NCI-H187 treated with DMSO at 0.1 percent for 48 hours (cell line): ENCODE measurements at regions not wholly inside any gene's neighbourhood (a gene's known extent, or its start where the extent isn't known, plus 50 kb on each side); places are given as distances from the start of the nearest gene placed in this dataset.

Source experiments
- DNase-seq: peaks from one replicate; lab custom pipeline; 2025; lab: John Stamatoyannopoulos, UW

DNA sequence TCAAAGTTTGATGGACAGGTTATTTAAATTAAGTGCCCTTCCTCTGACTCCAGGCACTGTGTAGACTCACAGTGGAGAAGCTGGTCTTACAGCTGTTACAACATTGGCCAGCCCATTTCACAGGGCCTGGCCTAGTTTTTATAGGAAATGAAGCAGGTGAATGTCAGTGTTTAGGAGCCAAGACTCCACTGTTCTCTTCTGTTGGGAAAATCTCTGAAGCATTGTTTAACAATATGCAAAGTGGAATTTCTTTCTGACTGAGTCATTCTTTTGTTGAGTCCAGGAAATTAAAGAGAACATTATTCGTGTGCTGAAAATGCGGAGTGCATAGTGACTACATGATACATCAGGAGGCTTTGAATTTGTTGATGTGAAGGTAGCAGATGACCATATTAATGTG lies 64.7 kb downstream of the ARRDC4 start:
- no peak for DNase-seq

DNA sequence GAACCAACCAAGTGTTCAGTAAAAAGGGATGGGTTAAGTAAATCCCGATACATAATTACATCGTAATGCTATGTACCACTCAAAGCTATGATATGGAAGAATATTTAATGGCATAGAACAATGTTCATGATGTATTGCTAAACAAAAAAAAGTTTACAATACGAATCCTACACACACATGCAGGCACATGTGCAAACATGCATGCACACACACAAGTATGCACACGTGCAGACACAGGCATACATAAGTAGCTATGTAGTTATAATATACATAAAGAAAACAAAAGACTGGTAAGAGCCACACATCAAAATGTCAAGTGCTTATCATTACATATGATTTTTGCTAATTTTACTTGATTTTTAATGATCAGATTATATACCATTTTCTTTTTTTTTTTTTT lies 74.2 kb downstream of the ARRDC4 start:
- no peak for DNase-seq

DNA sequence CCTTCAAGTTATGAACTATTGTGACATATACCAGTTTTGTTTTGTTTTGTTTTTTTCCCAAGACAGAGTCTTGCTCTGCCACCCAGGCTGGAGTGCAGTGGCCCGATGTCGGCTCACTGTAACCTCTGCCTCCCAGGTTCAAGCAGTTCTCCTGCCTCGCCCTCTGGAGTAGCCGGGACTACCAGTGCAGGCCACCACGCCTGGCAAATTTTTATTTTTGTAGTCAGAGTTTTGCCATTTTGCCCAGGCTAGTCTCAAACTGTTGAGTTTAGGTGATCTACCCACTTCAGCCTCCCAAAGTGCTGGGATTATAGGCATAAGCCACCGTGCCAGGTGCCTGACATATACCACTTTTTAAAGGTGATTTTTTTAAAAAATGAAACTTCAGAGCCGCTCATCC lies 74.6 kb downstream of the ARRDC4 start:
- DNase-seq: no peak

DNA sequence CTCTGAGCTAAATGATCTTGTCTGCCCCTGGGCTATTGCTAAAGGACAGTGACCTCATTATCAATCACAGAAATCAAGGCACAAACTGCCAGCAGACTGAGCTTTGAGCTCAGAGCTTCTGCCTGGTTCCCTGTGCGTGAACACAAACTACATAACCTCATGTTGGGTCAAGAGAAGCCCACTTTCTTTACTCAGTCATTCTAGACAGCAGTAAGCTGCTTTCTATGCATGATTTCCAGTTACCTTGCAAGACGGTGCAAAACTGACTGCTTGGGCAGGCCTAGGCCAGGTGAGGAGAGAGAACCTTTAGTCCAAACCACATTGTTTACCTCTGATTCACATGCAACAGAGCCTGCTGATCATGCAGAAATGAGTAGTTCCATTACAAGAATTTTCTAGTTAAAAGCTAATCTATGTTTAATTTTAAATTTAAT lies 75.1 kb downstream of the ARRDC4 start:
- no peak for DNase-seq

DNA sequence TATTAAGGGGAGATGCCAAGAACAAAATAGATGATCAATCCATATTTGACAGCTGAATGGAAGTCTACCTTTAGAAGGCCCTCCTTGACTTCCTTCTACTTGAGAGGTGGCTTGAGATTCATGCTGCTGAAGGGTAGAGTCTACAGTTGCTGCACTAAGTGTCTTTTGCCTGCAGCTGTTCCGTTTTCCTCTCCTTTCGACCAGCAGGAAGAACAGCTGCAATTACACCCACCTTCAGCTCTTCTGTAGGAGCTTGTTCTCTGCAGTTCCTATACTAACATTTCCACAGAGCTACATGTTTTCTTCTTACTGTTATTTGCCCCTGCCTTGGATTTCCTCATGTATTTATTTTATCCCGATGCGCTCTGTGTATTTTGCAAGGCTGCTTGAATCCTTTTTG lies 79.1 kb downstream of the ARRDC4 start:
- DNase-seq: no peak

DNA sequence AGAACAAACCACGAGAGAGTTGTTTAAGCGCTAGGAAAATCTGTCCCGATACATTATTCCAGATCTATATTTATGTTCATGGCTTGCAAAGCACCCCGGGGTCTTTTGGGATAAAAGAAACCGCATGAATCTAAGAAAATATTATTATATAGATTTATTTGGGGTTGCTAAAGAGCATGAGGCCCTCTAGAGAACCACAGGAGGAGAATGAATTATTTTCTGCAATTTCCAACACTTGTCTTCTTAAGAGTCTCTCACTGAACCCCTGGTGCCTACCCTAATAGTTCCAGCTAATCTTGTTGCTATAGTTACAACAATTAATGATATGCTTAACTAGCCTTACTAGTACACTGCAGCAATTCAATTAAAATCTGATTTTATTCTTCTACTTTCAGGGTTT lies 79.6 kb downstream of the ARRDC4 start:
- DNase-seq: no peak

DNA sequence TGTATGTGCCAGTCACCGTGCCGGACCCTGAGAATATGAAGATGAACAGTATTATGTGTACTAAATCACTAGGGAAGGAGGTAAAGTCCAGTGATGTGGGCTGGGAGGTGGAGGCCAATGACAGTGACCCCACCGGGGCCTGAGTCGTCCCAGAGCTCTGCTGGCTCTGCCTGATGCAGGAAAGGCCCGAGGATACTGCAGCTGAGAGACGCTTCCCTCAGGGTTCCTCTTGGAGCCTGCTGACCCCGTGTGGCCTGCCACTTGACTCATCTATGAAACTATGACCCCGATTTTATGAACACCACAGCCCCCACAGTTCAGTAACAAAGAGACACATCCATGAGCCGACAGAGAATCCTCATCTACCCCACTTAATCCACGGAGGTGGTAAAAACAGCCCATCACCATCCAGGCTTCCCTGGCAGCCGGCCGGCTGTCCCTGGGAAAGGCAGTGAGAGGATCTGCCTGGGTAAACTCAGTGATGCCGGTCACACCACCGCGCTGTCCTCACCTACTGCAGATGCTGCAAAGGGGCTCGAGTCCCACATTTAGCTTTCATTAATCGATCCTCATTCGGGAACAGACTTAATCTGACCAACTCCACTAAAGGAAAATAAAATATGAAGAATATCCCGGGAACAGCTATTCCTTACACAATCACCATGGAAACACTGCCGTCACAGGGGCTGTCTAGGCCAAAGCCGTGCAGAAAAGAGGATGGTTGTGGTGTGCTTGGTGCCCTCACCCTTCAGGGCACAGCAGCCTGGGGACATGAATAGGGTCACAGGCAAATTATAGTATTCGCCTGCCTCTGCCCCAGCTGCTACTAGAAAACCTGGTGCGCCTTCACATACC lies 82.9 kb downstream of the ARRDC4 start:
- DNase-seq: no peak

DNA sequence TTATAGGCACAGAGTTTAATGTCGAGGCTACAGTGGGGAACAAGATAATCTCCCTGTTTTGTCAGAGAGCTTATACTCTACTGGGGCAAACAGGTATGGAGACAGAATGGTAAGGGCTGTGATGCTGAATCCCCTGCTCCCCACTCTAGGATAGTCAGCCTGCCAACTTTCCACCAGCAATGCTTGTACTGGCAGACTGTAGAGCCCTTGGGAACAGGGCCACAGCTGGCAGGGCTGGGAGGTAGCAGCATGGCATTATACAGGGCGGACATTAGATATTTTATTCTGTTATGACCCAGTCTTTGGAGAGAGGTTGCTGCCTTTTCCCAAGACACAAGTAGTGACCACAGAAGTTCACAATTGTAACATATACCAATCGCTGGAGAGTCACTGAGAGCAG lies 91.2 kb downstream of the ARRDC4 start:
- DNase-seq: no peak

DNA sequence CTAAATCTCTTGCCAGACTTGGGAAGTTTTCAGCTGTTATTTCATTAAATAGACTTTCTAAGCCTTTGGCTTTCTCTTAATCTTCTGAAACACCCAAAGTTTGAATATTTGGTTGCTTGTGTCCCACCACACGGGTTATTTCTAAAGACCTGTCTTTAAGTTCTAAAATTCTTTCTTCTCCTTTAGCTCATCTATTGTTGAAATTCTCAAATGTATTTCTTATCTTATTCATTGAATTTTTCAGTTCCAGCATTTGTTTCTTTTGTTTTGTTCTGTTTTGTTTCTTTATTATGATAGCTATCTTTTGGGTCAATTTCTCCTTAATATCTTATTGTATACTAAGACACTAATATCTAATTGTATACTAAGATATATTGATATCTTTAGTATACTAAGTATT lies 97.0 kb downstream of the ARRDC4 start:
- no peak for DNase-seq

DNA sequence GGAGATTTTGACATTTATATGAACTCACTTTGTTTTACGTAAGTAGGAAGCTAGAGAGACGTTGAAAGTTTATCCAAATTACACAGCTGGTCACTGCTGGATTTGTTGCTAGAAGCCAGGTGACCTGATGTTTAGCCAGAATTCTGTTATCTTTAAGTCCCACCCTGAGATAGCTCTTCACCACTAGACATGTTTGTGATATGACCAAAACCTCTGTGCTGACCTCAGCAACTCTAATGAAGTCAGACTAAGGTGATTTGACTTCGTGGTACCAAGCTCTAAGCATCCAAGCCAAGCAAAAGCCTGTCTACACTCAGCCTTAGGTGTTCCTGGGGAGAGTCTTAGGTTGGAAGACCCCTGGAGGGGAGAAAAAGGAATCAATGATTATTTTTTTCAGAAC lies 102.4 kb downstream of the ARRDC4 start:
- DNase-seq: no peak

DNA sequence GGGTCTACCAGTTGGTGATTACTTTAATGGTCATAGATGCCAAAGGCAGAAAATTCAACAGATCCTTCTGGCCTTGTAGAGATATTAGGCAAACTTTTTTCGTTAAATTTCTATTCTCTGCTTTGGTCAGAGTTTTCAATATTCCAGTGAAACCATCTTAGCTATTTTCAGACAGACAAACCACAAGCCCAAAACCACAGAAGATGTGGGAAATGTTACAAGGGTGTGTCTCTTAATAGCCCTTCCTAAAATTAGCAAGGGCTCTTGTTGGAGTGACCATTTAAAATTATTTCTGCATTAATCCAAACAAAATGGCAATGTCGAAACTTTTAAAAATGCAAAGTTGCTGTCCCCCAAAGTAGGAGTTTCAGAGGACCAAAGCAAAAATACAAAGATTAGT lies 102.8 kb downstream of the ARRDC4 start:
- no peak for DNase-seq

DNA sequence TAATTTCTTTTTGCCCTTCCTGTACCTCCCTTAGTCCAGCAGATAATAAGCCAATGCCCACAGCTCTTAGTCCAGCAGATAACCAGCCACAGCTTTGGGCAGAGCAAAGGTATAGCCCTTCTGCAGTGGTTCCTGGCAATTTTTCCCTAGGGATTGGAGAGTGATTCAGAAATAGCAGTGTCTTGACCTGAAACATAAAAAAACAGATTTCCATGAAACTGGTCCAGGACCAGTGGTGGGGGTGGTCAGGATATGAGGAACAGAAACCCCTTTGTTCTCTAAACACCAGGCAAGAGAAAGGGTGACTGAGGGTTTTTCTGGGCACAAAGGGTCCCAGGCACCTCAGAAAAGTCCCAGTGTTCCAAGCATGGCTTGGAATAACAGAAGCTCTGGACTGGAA lies 103.4 kb downstream of the ARRDC4 start:
- DNase-seq: no peak

DNA sequence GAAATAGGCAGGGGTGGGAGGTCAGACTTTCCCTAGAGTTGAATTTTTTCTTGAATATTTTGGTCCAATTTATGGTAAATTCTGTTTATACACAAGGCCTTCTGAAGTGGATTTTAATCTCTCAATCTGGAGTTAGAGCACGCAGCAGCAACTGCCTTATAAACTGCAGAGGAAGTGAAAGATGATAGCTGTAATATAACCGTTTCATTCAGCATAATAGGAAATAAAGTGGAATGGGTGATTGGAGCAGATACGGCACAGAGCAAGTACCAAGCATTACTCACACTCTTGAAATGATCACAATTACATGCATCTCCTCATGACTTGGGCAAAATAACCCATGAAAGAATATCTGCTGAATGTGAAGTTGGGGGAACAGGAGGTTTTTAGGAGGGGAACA lies 106.8 kb downstream of the ARRDC4 start:
- no peak for DNase-seq

DNA sequence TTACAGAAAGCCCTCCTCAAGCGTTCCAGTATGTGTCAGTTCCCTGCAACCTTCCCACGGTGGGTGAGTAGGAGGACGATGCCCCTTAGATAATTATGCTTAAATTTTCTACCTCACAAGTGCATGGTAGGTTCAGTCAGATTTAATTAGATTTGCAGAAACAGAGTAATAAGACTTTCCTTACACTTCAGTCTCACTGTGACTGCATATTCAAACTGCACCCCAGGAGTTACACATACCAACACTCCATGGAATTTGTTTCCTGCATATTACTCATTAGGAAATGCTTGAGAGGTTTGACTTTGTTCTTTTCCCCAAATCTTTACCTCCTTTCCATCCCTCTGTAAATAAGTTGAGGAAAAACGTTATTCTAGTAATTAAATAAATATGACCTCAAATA lies 108.8 kb downstream of the ARRDC4 start:
- no peak for DNase-seq

DNA sequence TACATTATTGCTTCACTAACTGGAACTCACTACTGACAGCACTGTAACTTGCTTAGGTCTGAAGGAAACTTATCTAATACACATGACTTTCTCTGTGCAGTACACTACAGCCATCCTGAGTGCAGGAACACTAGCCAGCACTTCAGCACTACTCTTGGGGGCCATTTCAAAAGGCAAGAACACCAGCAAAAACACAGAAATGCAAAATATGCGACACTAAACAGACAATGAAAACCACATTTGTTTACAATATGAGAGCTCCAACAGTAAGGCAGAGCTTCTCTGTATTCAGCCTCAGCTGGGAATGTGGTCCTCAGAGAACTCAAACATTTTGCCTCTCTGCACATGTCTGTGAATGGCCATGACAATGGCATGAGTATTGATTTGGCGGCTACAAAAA lies 109.6 kb downstream of the ARRDC4 start:
- no peak for DNase-seq

DNA sequence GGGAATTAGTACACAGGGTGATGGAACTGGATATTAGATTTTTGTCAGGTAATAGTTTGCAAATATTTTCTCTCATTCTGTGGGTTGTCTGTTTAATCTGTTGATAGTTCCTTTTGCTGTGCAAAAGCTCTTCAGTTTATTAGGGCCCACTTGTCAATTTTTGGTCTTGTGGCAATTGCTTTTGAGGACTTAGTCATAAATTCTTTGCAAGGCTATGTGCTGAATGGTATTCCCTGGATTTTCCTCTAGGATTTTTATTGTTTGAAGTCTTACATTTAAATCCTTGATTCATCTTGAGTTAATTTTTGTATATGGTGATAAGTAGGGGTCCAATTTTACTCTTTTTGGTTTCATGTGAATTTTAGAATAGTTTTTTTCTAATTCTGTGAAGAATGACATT lies 111.3 kb downstream of the ARRDC4 start:
- no peak for DNase-seq

DNA sequence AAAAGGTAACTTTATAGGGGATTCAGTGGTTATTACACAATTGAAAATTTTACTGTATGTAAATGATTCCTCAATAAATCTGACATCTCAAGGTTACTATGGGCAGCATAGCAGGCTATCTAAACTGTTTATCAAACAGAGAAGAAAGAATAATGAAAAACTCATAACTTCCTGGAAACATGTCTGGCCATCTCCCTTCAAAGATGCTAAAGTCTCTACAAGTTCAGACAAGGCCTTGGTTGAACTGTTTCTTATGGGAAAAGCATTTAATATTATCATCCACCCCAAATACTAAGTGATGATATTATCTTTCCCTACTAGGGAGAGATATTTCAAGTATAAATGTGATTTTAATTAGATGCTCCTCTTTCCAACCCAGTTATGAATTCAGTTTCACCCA lies 114.9 kb downstream of the ARRDC4 start:
- no peak for DNase-seq

DNA sequence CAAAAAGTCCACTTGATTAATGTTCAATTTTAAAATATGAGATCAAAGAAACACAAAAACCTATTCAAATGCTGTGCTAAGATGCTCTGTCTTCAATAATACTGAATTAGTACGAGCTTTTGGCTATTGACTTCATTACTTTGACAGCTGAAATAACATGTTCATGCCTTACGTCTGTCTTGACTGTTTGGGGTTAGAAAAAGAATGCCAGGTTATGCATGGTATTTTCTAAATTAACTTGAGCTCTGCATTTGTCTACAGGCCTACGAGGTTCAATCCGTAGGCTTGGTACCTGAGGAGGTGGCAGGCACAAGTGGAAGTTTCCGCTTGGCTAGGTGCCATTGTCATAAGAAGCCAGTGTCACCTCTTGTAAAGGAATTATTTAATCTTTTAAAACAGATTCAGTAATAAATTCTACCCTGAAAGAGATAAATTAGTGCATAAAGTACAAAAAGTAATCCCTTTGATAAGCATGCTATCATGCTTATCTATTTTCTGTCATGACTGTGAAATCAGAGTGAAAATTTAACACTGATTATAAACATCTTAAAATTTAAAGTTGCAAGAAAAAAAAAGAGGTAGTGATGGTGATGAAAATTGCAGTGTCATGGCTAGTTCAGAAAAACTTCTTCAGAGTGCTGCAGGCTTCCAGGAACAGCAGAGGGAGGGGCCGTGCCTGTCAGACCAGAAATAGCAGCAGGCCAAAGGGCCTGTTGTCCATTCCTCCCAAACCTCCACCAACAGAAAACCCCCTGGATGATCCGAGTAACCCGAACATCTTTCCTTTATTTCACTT lies 115.7 kb downstream of the ARRDC4 start:
- no peak for DNase-seq

DNA sequence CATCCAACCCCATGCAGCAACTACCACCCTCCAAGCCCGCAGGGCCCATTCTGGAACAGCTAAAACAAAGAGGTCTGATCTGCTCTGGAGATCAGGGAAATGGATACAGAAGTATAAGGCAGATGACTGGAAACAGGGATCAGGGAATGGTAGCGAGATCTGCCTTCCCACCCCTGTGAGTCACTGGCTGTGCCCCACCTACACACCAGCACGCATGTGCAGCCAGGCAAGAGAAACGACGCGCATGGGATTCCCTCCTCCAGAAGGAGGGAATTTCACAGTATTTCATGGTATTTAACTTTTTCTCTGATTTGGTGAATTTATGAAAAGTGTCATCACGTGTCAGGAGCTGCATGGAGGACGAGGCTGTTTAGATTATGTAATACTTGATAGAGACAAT lies 116.7 kb downstream of the ARRDC4 start:
- no peak for DNase-seq

DNA sequence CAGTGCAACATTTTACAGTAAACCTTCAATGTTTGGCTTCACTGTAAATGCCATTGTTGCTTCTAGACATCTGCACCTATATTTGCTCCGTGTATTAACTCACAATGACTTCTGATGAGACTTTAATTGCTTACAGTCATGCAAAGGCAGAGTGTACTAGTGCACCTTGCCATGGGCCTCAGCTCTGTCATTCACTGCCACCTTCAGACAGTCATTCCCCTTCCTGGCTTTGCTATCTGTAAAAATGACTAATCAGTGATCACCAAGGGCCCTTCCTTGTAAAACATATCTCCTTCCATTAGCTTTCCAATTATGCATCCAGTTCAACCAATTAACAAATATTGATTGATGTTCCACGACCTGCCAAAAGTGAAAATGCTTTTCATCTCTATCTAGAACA lies 120.3 kb downstream of the ARRDC4 start:
- no peak for DNase-seq

DNA sequence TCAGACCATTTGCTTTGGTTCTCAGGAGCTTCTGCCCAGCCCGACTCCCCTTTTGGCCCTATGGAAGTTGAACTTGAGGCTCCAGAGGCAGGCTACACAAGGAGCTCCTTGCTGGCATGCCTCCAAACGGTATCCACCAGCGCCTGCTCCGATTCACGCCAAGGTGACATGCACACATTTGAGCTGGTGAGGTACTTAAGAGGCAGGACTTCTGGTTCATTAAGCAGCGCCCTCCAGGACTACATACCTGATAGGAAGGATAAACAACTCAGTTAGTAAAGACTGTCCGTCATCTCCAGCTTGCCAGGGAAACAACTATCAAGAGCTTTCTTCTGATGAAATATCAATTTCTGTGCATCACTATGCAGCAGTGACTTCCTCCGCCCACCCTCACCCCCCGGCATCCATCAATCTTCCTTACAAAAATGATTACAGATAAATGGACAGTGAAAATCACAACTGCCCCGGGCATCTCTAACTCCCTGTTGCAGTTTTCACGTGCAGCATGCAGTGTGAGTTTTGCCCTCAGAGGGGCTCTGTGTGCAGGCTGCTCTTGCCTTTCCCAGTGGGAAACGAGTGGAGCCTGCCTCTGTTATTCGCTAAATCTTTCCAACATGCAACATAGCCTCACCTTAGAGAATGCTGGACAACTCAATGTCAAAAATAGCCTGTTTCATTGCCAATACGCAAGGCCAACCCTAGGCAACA lies 122.9 kb downstream of the ARRDC4 start:
- DNase-seq: no peak

DNA sequence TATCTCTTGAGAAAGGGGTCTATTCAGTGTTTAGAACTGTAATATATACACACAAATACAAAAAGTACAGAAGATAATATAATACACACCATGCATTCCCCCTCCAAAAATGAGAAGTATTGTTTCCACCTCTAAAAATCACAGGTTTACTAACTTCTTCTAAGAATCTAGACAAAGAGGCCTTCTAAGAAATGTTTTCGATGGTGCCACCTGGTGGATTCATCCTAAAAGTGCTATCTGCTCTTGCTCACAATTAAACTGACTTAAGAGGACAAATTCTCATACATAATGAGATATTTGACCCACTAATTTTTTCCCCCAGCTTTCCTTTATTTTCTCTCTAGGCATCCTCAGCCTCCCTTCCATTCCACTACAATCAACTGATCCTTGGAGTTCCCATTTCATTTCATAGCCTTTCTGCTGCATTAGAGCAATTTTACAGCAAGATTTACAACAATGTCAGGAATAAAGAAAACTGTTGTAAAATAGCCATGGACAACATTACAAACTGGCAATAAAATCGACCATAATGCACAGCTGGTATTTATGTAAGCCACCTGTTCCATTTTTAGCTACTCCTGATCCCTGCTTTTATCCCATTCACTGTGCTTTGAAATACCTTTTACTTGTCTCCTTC lies 124.6 kb downstream of the ARRDC4 start:
- DNase-seq: peak; percentile 16
